HCT116 (cell line): ENCODE measurements at regions not wholly inside any gene's neighbourhood (a gene's known extent, or its start where the extent isn't known, plus 50 kb on each side); places are given as distances from the start of the nearest gene placed in this dataset.

Source experiments
- CBX3 ChIP-seq: IDR thresholded peaks from 2 replicates; pipeline ENCODE4 v1.6.1; 2012; ENCODE audit warnings: low read depth
- ELF1 ChIP-seq: IDR thresholded peaks from 2 replicates; pipeline ENCODE4 v1.6.1; 2012; ENCODE audit warnings: low read depth, borderline replicate concordance
- FOSL1 ChIP-seq: IDR thresholded peaks from 2 replicates; pipeline ENCODE4 v1.6.1; 2012; ENCODE audit warnings: low read depth
- POLR2A ChIP-seq: IDR thresholded peaks from 2 replicates; pipeline ENCODE4 v1.7.0; 2011; ENCODE audit warnings: borderline replicate concordance; ENCODE audit not compliant: insufficient read depth, insufficient read length; ENCODE audit errors: extremely low read depth
- POLR2AphosphoS5 ChIP-seq: IDR thresholded peaks from 2 replicates; pipeline ENCODE4 v1.6.1; 2011; ENCODE audit warnings: mild to moderate bottlenecking, low read depth, low read length, moderate library complexity
- SRF ChIP-seq: IDR thresholded peaks from 2 replicates; pipeline ENCODE4 v1.6.1; 2012; ENCODE audit warnings: low read depth
- TCF7L2 ChIP-seq: IDR thresholded peaks from 2 replicates; pipeline ENCODE4 v1.7.0; 2011; ENCODE audit warnings: borderline replicate concordance, inconsistent platforms; ENCODE audit not compliant: insufficient read depth, insufficient read length; ENCODE audit errors: extremely low read depth
- ZNF274 ChIP-seq: fragments of 200-500 bp; sonication (Bioruptor generic); IDR thresholded peaks from 2 replicates; pipeline ENCODE4 v1.6.1; 2014; ENCODE audit warnings: mild to moderate bottlenecking, low read depth, low read length, inconsistent platforms
- TF ChIP-seq, protein P1 (sequence below), 3 experiments: fragments of 200-600 bp in 1 of 3; sonication (generic) in 1 of 3; IDR thresholded peaks in 2 of 3; conservative IDR thresholded peaks in 1 of 3; 2 replicates each; pipeline ENCODE4 v1.5.1; 2012 to 2017; ENCODE audit warnings: low read depth in 2 of 3, low read length in 2 of 3, antibody characterized with exemption in 1 of 3, borderline replicate concordance in 1 of 3, control low read depth in 1 of 3, mild to moderate bottlenecking in 1 of 3, mixed read lengths in 1 of 3, mixed run types in 1 of 3, moderate library complexity in 1 of 3; ENCODE audit not compliant: insufficient read depth in 1 of 3
- TF ChIP-seq, protein P2 (sequence below): IDR thresholded peaks from 2 replicates; pipeline ENCODE4 v1.6.1; 2011; ENCODE audit warnings: mild to moderate bottlenecking, low read length, moderate library complexity; ENCODE audit not compliant: insufficient replicate concordance; ENCODE audit errors: extremely low read depth

DNA sequence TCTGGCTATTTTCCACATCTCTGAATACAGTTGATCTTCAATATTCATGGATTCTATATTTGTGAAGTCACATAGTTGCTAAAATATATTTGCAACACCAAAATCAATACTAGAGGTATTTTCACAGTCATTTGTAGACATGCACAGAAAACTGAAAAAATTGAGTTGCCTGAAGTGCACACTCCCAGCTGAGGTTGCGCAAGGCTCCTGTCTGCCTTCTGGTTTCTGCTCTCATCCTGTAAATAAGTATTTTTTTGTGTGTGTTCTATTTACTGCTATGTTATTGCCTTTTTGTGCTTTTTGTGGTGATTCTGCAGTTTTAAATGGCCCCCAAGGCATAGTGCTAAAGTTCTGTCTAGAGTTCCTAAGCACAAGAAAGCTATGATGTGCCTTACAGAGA lies 371.1 kb upstream of the GRAMD2B start:
- TF ChIP-seq SRF (no peak), CBX3 (no peak), FOSL1 (no peak), TCF7L2 (no peak), POLR2A (no peak), ELF1 (no peak), POLR2AphosphoS5 (no peak), ZNF274 (no peak)
- TF ChIP-seq, protein P1, sequence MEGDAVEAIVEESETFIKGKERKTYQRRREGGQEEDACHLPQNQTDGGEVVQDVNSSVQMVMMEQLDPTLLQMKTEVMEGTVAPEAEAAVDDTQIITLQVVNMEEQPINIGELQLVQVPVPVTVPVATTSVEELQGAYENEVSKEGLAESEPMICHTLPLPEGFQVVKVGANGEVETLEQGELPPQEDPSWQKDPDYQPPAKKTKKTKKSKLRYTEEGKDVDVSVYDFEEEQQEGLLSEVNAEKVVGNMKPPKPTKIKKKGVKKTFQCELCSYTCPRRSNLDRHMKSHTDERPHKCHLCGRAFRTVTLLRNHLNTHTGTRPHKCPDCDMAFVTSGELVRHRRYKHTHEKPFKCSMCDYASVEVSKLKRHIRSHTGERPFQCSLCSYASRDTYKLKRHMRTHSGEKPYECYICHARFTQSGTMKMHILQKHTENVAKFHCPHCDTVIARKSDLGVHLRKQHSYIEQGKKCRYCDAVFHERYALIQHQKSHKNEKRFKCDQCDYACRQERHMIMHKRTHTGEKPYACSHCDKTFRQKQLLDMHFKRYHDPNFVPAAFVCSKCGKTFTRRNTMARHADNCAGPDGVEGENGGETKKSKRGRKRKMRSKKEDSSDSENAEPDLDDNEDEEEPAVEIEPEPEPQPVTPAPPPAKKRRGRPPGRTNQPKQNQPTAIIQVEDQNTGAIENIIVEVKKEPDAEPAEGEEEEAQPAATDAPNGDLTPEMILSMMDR (IDR thresholded peaks at IDR 0.05 in 2 of 3, conservative IDR thresholded peaks at IDR 0.05 in 1 of 3; ENCODE audit: borderline replicate concordance in 1 of 3, insufficient read depth in 1 of 3, low read depth in 2 of 3, low read length in 2 of 3), result no peak
- TF ChIP-seq, protein P2, sequence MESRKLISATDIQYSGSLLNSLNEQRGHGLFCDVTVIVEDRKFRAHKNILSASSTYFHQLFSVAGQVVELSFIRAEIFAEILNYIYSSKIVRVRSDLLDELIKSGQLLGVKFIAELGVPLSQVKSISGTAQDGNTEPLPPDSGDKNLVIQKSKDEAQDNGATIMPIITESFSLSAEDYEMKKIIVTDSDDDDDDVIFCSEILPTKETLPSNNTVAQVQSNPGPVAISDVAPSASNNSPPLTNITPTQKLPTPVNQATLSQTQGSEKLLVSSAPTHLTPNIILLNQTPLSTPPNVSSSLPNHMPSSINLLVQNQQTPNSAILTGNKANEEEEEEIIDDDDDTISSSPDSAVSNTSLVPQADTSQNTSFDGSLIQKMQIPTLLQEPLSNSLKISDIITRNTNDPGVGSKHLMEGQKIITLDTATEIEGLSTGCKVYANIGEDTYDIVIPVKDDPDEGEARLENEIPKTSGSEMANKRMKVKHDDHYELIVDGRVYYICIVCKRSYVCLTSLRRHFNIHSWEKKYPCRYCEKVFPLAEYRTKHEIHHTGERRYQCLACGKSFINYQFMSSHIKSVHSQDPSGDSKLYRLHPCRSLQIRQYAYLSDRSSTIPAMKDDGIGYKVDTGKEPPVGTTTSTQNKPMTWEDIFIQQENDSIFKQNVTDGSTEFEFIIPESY, result no peak
